Heart left ventricle (tissue), 16 donors: ENCODE measurements at regions not wholly inside any gene's neighbourhood (a gene's known extent, or its start where the extent isn't known, plus 50 kb on each side); places are given as distances from the start of the nearest gene placed in this dataset.
A peak's percentile ranks its signal among the peaks of the same experiment; 100 is the strongest.

Experiments
- ATAC-seq, 4 donors: fragments of 200-7000 bp; cut with Tn5 transposase; one replicate each; pipeline ENCODE4 v1.9.1; 2020 to 2022; ENCODE audit warnings: moderate library complexity in 4 of 4, mild to moderate bottlenecking in 3 of 4, moderate number of reproducible peaks in 1 of 4
- DNase-seq, 5 donors: peaks; one replicate each; pipeline ENCODE4 v3.0.0-alpha.2; 2020
- H3K27ac ChIP-seq, 12 donors: fragments of 200-600 bp; sonication (generic) in 4 of 12; one replicate each; pipeline versions ENCODE4 v1.5.0 to v1.8.0; 2016 to 2022; ENCODE audit warnings: mild to moderate bottlenecking in 2 of 12
- H3K27me3 ChIP-seq, 9 donors: fragments of 200-600 bp; sonication (generic) in 2 of 9; one replicate each; pipeline versions ENCODE4 v1.5.1 to v1.8.0; 2016 to 2022; ENCODE audit warnings: mild to moderate bottlenecking in 3 of 9
- H3K36me3 ChIP-seq, 9 donors: fragments of 200-600 bp; sonication (generic) in 2 of 9; one replicate each; pipeline versions ENCODE4 v1.5.0 to v1.8.0; 2018 to 2022; ENCODE audit warnings: mild to moderate bottlenecking in 2 of 9
- H3K4me1 ChIP-seq, 12 donors: fragments of 200-600 bp; sonication (generic) in 4 of 12; one replicate each; pipeline versions ENCODE4 v1.5.0 to v1.8.0; 2016 to 2022; ENCODE audit warnings: mild to moderate bottlenecking in 3 of 12
- H3K4me3 ChIP-seq, 12 donors: fragments of 200-600 bp; sonication (generic) in 4 of 12; one replicate each; pipeline versions ENCODE4 v1.5.0 to v1.8.0; 2017 to 2022; ENCODE audit warnings: mild to moderate bottlenecking in 9 of 12, moderate library complexity in 4 of 12
- H3K9me3 ChIP-seq, 12 donors: fragments of 200-600 bp; sonication (generic) in 4 of 12; one replicate each; pipeline versions ENCODE4 v1.5.0 to v1.8.0; 2016 to 2022; ENCODE audit warnings: mild to moderate bottlenecking in 1 of 12
- POLR2A ChIP-seq, 2 donors: fragments of 450-650 bp; IDR thresholded peaks; one replicate each; pipeline ENCODE4 v1.6.1; 2017; ENCODE audit warnings: antibody characterized with exemption in 2 of 2, mild to moderate bottlenecking in 2 of 2, moderate library complexity in 2 of 2
- WGBS, 4 donors: extraction: QIAGEN DNeasy Blood & Tissue Kit in 2 of 4; methylation state at CpG; one replicate each; pipeline versions ENCODE4 v1.1.5 to v1.1.7; 2013 to 2018; 5-methylcytosine and 5-hydroxymethylcytosine counted together
- intact Hi-C, 10 donors: fragments of 100-400 bp; cut with DNase I; formaldehyde crosslinking; loops; one replicate each; pipeline versions ENCODE4 v1.11.1 to v1.14.2; 2022
- TF ChIP-seq, protein P1 (sequence below), 12 donors: fragments of 200-600 bp; sonication (generic) in 4 of 12; IDR thresholded peaks; one replicate each; pipeline versions ENCODE4 v1.5.0 to v1.8.0; 2018 to 2022; ENCODE audit warnings: antibody characterized with exemption in 12 of 12, mild to moderate bottlenecking in 5 of 12
- donor health status: ischemic (EF 13 %, LVEDD 7.1; RV severe dilation, severe dysfunction).
- donor health status: healthy with polysubstance abuse.
- donor health status: DM: no; HTN: yes; CAD: no.
- donor health status: DM: no; HTN: no; CAD: no.
- donor health status: ischemic (EF 25% LVEDD 6.9; RV normal size, moderate dysfunction).
- donor health status: ischemic (EF 25% LVEDD 5.7; RV mildly dilated, moderate dysfunction).
- donor health status: healthy.
- donor health status: DM: yes; HTN: yes; CAD: no.
- donor health status: ischemic (EF 35%, LVEDD 5.7; RV mildly dilated, moderate dysfunction).
- donor health status: nonischemic (EF 11% LVEDD 7.7; RV severe dilation, severe dysfunction).
- donor health status: DM: yes; HTN: yes; CAD: no.
- donor health status: PGD.
- donor health status: ischemic (EF 29% LVEDD 5.4; RV normal size, mild dysfunction).
- donor health status: nonischemic (EF 23%, LVEDD 6.1; RV moderate dilation, normal function).

- WGBS, 4 donors = 94 to 99% (median 98%) methylated on average over 4 of the region's 4 CpGs
- Histone ChIP-seq H3K27ac (no peak overlapping the region), H3K4me1 (peaks cover 0 to 13% (median 0%) of the 10 kb centered on the region in 12 donors), H3K27me3 (peaks cover 0 to 10% (median 0%) of the 10 kb centered on the region in 9 donors), H3K4me3 (no peak overlapping the region), H3K36me3 (no peaks in the 10 kb centered on the region), H3K9me3 (no peaks in the 10 kb centered on the region)
- ATAC-seq = no peak
- intact Hi-C loops = loop anchor here in 5 of 10 donors (5.0 to 10.0 kb wide), 8 partner anchors 60 to 308 kb away; partner anchors contain the start of genes ZNF644 (in 2 of the 5) and BARHL2 (in 1 of the 5)
- TF ChIP-seq, protein P1, sequence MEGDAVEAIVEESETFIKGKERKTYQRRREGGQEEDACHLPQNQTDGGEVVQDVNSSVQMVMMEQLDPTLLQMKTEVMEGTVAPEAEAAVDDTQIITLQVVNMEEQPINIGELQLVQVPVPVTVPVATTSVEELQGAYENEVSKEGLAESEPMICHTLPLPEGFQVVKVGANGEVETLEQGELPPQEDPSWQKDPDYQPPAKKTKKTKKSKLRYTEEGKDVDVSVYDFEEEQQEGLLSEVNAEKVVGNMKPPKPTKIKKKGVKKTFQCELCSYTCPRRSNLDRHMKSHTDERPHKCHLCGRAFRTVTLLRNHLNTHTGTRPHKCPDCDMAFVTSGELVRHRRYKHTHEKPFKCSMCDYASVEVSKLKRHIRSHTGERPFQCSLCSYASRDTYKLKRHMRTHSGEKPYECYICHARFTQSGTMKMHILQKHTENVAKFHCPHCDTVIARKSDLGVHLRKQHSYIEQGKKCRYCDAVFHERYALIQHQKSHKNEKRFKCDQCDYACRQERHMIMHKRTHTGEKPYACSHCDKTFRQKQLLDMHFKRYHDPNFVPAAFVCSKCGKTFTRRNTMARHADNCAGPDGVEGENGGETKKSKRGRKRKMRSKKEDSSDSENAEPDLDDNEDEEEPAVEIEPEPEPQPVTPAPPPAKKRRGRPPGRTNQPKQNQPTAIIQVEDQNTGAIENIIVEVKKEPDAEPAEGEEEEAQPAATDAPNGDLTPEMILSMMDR (IDR thresholded peaks at IDR 0.05) = no peak
- no peak for TF ChIP-seq POLR2A (IDR thresholded peaks at IDR 0.05)
- no peak for DNase-seq
These were observed 137.4 kb upstream of the BARHL2 start for GRCh38 chr1:90854397-90854924.

GRCh38 chr1:90851711-90852050, 134.6 kb upstream of the BARHL2 start:
- Histone ChIP-seq H3K27me3 (peaks cover 0 to 10% (median 0%) of the 10 kb centered on the region in 9 donors), H3K4me1 (peaks cover 0 to 13% (median 0%) of the 10 kb centered on the region in 12 donors), H3K9me3 (no peaks in the 10 kb centered on the region), H3K27ac (peak overlapping the region in 1 of 12 donors; percentile 60), H3K36me3 (no peaks in the 10 kb centered on the region), H3K4me3 (peak overlapping the region in 11 of 12 donors; percentile 57 to 96 (median 79))
- WGBS, 4 donors = 2 to 3% (median 3%) methylated on average over 14 to 21 of the region's 21 CpGs
- no peak for DNase-seq
- intact Hi-C loops = loop anchor here in 5 of 10 donors (5.0 to 10.0 kb wide), 8 partner anchors 63 to 311 kb away; partner anchors contain the start of genes ZNF644 (in 2 of the 5) and BARHL2 (in 1 of the 5)
- no peak for ATAC-seq
- TF ChIP-seq, protein P1 (IDR thresholded peaks at IDR 0.05) = peak in 3 of 12 donors; percentile 0 to 32 (median 5)
- TF ChIP-seq POLR2A (IDR thresholded peaks at IDR 0.05) = no peak

DNA sequence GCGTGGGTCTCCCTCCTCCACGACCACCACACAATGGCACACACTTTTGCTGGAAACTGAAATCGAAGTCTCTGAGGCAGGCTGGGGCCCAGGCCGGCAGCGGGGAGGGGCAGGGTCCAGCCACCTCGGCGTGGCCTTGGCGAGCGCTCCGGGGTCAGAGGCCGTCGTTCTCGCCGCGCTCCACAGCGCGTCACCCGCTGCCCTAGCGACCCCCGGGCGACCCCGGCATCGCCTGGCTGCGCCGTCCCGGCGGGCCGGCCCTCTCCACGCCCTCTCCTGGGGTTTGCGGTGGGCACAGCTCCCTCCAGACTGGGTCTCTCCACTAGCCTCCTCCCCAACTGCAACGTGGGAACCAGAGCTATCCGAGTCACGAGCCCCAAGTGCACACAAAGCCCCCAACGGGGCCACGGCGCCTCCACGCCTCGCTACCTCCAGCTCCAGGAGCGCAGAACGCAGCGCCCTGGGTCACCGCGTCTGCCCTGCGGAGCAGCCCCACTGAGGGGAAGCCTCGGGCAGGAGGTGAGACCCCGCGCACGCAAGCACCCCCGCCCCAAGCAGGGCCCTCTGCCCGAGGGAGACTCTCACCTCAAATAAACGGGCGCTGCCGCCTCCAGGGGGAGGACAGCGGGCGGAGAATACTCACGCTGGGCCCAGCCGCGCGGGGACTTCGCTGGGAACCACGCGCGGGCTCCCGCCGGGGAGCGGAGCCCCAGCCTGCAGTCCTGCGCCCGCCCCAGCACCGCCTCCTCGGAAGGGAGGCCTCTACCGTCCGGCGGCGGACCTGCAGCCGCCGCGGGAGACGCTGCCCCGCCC, 134.0 kb upstream of the BARHL2 start:
- ATAC-seq (peak; percentile 92 to 100 (median 98)), DNase-seq (peak; percentile 83 to 90 (median 85))
- Histone ChIP-seq H3K4me3 (peak overlapping the region; percentile 57 to 96 (median 83)), H3K9me3 (no peaks in the 10 kb centered on the region), H3K27ac (peak overlapping the region in 9 of 12 donors; percentile 2 to 76 (median 60)), H3K4me1 (peaks cover 0 to 13% (median 0%) of the 10 kb centered on the region in 12 donors), H3K27me3 (peaks cover 0 to 10% (median 0%) of the 10 kb centered on the region in 9 donors), H3K36me3 (no peaks in the 10 kb centered on the region)
- intact Hi-C loops = loop anchor here in 5 of 10 donors (5.0 to 10.0 kb wide), 8 partner anchors 64 to 311 kb away; partner anchors contain the start of genes ZNF644 (in 2 of the 5) and BARHL2 (in 1 of the 5)
- TF ChIP-seq POLR2A (IDR thresholded peaks at IDR 0.05) = peak in 1 of 2 donors; percentile 41
- TF ChIP-seq, protein P1 (IDR thresholded peaks at IDR 0.05) = peak; percentile 60 to 94 (median 88)
- WGBS, 4 donors = 0 to 1% (median 0%) methylated on average over 10 to 79 of the region's 79 CpGs
